Astrocyte (in vitro differentiated cells and primary cell): ENCODE measurements at regions not wholly inside any gene's neighbourhood (a gene's known extent, or its start where the extent isn't known, plus 50 kb on each side); places are given as distances from the start of the nearest gene placed in this dataset.

ENCODE experiments used
- CTCF ChIP-seq: IDR thresholded peaks from 2 replicates; pipeline ENCODE4 v1.5.1; 2011; ENCODE audit warnings: low read depth, mild to moderate bottlenecking, inconsistent platforms, low read length, moderate library complexity; ENCODE audit not compliant: insufficient read depth
- EZH2 ChIP-seq: IDR thresholded peaks from 2 replicates; pipeline ENCODE4 v1.6.1; 2012; ENCODE audit warnings: mild to moderate bottlenecking, low read length, inconsistent platforms; ENCODE audit not compliant: insufficient read depth

GRCh38 chr13:60753641-60754040, 356.6 kb downstream of the TDRD3 start:
- no peak for TF ChIP-seq CTCF
- no peak for TF ChIP-seq EZH2
